GM06990 (cell line): ENCODE measurements at regions not wholly inside any gene's neighbourhood (a gene's known extent, or its start where the extent isn't known, plus 50 kb on each side); places are given as distances from the start of the nearest gene placed in this dataset.

Experiments
- DNase-seq: peaks from one replicate; pipeline ENCODE4 v3.0.0-alpha.2; 2011; ENCODE audit not compliant: insufficient read length; ENCODE audit errors: extremely low read depth
- H3K27me3 ChIP-seq: replicated peaks from 2 replicates; pipeline ENCODE4 v1.6.0; 2011; ENCODE audit warnings: low read length; ENCODE audit not compliant: control insufficient read depth, insufficient read depth
- H3K36me3 ChIP-seq: 2 replicates; pipeline ENCODE4 v1.5.1; 2011; ENCODE audit warnings: low read length; ENCODE audit not compliant: control insufficient read depth, insufficient read depth
- H3K4me3 ChIP-seq: replicated peaks from 2 replicates; pipeline ENCODE4 v1.5.1; 2011; ENCODE audit warnings: low read depth, mild to moderate bottlenecking, control low read depth, low read length
- CTCF ChIP-seq: IDR thresholded peaks from 2 replicates; pipeline ENCODE4 v1.5.1; 2011; ENCODE audit warnings: low read length, control low read depth, mild to moderate bottlenecking, inconsistent platforms; ENCODE audit not compliant: insufficient read depth, poor library complexity, severe bottlenecking

- Histone ChIP-seq H3K36me3 (no peaks in the 10 kb centered on the region), H3K4me3 (no peak overlapping the region), H3K27me3 (no peaks in the 10 kb centered on the region)
- no peak for DNase-seq
- no peak for TF ChIP-seq CTCF
Measured at GRCh38 chr13:53848366-53848961, 819.9 kb downstream of the OLFM4 start.

GRCh38 chr13:53854321-53854720, 825.7 kb downstream of the OLFM4 start:
- no peak for TF ChIP-seq CTCF
- no peak for DNase-seq
- no peak overlapping the region for H3K4me3 ChIP-seq
- H3K36me3 ChIP-seq: no peaks in the 10 kb centered on the region
- no peaks in the 10 kb centered on the region for H3K27me3 ChIP-seq

DNA sequence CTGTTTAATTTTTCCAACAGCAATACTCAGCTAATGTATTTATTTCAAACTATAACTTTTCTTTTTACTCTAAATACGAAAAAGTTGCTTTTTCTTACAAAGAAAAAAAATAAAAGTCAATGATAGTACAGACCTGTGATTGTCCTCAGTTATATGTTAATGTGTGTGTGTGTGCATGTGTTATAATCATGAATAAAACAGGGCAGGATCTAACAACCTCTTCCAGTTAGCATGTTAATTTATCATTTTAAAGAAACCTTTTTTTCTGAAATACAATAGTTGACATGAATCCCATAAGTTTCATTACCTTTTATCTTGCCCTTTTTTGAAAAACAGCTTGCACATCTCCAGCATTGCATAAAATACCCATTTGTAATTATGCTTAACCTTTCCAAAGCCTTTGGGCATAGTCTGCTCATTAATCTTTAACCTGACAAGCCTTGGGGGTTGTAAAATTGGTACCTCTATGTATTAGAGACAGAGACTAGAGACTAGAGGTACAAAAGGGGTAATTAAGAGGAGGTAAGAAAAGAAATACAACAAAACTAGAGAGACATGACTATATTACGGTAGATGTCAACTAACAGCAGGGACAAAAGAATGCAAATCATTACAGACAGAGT, 828.1 kb downstream of the OLFM4 start:
- no peak for DNase-seq
- TF ChIP-seq CTCF: no peak

GRCh38 chr13:53863520-53863919, 834.9 kb downstream of the OLFM4 start:
- no peak for TF ChIP-seq CTCF
- Histone ChIP-seq H3K36me3 (no peaks in the 10 kb centered on the region), H3K27me3 (no peaks in the 10 kb centered on the region), H3K4me3 (no peak overlapping the region)
- DNase-seq: no peak

More for the DNA sequence above, 828.1 kb downstream of the OLFM4 start:
- Histone ChIP-seq H3K27me3 (no peaks in the 10 kb centered on the region), H3K4me3 (no peak overlapping the region), H3K36me3 (no peaks in the 10 kb centered on the region)

DNA sequence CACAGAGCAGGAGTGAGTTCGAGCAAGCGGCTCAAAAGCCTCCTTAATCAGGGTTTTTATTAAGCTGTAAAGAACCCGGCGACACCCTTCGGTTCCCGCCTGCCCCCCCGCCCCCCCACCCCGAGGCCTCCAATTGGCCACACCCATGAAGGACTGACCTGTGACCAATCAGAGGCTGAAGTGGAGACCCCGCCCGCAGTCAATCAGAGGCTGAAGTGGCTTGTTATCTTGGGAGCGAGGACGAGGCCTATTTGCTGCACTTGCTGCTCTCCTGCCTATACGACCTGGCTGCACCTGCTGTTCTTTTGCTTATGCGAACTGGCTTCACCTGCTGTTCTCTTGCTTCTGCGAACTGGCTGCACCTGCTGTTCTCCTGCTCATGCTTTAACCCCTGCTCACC, 844.9 kb downstream of the OLFM4 start:
- Histone ChIP-seq H3K27me3 (no peaks in the 10 kb centered on the region), H3K4me3 (no peak overlapping the region), H3K36me3 (no peaks in the 10 kb centered on the region)
- no peak for DNase-seq
- TF ChIP-seq CTCF: no peak
